Transverse colon (tissue), 4 donors: ENCODE measurements at regions not wholly inside any gene's neighbourhood (a gene's known extent, or its start where the extent isn't known, plus 50 kb on each side); places are given as distances from the start of the nearest gene placed in this dataset.

ENCODE experiments used
- DNase-seq: peaks from one replicate; pipeline ENCODE4 v3.0.0-alpha.2; 2019
- H3K27ac ChIP-seq, 4 donors: fragments of 200-600 bp; sonication (generic); 2 replicates each; pipeline ENCODE4 v1.5.1; 2016 to 2018; ENCODE audit warnings: inconsistent platforms in 4 of 4
- H3K27me3 ChIP-seq: fragments of 200-600 bp; sonication (generic); 2 replicates; pipeline ENCODE4 v1.5.1; 2017; ENCODE audit warnings: inconsistent platforms
- H3K36me3 ChIP-seq, 4 donors: fragments of 200-600 bp; sonication (generic); 2 replicates each; pipeline ENCODE4 v1.5.1; 2017 to 2019; ENCODE audit warnings: inconsistent platforms in 4 of 4
- H3K4me1 ChIP-seq, 4 donors: fragments of 200-600 bp; sonication (generic); 2 replicates each; pipeline ENCODE4 v1.5.1; 2017 to 2020; ENCODE audit warnings: inconsistent platforms in 4 of 4
- H3K4me3 ChIP-seq, 4 donors: fragments of 200-600 bp; sonication (generic); 1 replicate in 1 of 4; 2 replicates in 3 of 4; pipeline versions ENCODE4 v1.5.1 to v1.6.1; 2017 to 2019; ENCODE audit warnings: inconsistent platforms in 4 of 4
- H3K9me3 ChIP-seq, 2 donors: fragments of 200-600 bp; sonication (generic); 2 replicates each; pipeline ENCODE4 v1.5.1; 2017 to 2019; ENCODE audit warnings: inconsistent platforms in 2 of 2
- EP300 ChIP-seq: sonication (generic); formaldehyde crosslinking; IDR thresholded peaks from one replicate; pipeline ENCODE4 v1.6.1; 2017; ENCODE audit warnings: antibody characterized with exemption, low read depth
- POLR2A ChIP-seq: fragments of 450-650 bp; IDR thresholded peaks from one replicate; pipeline ENCODE4 v1.6.1; 2016; ENCODE audit warnings: antibody characterized with exemption, mild to moderate bottlenecking, moderate library complexity
- POLR2AphosphoS5 ChIP-seq, 3 donors: sonication (generic); formaldehyde crosslinking; IDR thresholded peaks; one replicate each; pipeline ENCODE4 v1.6.1; 2016; ENCODE audit warnings: antibody characterized with exemption in 3 of 3
- WGBS, 2 donors: methylation state at CpG; one replicate each; pipeline ENCODE4 v1.1.5; 2018; ENCODE audit warnings: low coverage in 1 of 2; 5-methylcytosine and 5-hydroxymethylcytosine counted together
- in situ Hi-C, 4 donors: fragments of 200-750 bp; cut with MboI; loops; one replicate each; pipeline versions ENCODE4 v1.15.0 to v1.15.1; 2017; ENCODE audit warnings: low sequenced_read_pairs in 3 of 4, low pct_ligation_motif_present in 1 of 4, low pct_unique_long_range_greater_than_20kb in 1 of 4
- intact Hi-C: fragments of 100-400 bp; cut with DNase I; formaldehyde crosslinking; loops from one replicate; pipeline ENCODE4 v1.15.1; 2023; ENCODE audit warnings: low total_unique reads
- TF ChIP-seq, protein P1 (sequence below), 5 experiments: fragments of 200-600 bp in 3 of 5; fragments of 450-650 bp in 2 of 5; sonication (generic) in 3 of 5; IDR thresholded peaks; 1 replicate in 2 of 5; 2 replicates in 3 of 5; pipeline ENCODE4 v1.5.1; 2016 to 2017; ENCODE audit warnings: antibody characterized with exemption in 5 of 5, inconsistent platforms in 3 of 5, mild to moderate bottlenecking in 2 of 5, moderate library complexity in 1 of 5

DNA sequence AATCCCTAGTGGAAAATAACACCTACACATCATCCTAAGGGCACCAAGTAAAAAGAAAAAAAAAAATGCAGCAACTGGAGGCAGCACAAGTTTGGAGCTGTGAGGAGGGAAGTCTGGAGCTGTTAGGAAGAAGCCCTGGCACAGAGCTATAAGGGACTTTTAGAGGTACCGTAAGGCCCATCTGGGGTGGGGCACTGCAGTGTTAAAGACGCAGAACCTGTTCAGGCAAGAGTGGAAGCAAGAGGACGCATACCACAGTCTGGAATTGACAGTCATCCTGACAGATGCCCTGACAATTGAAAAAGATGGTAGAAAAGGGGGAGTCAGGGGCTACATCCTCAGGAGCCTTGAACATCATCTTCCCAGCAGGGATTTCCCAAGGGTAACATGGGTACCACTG is 195.9 kb upstream of the PLEKHG7 start:
- in situ Hi-C loops = no loop called here
- intact Hi-C loops = loop anchor here (5.0 kb wide), 1 partner anchor 95 kb away; no protein-coding TSS in a partner anchor
- H3K4me1 ChIP-seq = peaks cover 25 to 45% (median 32%) of the 10 kb centered on the region in 4 donors
- no peak for DNase-seq
- H3K36me3 ChIP-seq = no peaks in the 10 kb centered on the region
- H3K27me3 ChIP-seq = no peaks in the 10 kb centered on the region
- no peaks in the 10 kb centered on the region for H3K9me3 ChIP-seq
- H3K27ac ChIP-seq = peak overlapping the region; percentile 63 to 82 (median 78)
- TF ChIP-seq EP300 = no peak
- TF ChIP-seq, protein P1, sequence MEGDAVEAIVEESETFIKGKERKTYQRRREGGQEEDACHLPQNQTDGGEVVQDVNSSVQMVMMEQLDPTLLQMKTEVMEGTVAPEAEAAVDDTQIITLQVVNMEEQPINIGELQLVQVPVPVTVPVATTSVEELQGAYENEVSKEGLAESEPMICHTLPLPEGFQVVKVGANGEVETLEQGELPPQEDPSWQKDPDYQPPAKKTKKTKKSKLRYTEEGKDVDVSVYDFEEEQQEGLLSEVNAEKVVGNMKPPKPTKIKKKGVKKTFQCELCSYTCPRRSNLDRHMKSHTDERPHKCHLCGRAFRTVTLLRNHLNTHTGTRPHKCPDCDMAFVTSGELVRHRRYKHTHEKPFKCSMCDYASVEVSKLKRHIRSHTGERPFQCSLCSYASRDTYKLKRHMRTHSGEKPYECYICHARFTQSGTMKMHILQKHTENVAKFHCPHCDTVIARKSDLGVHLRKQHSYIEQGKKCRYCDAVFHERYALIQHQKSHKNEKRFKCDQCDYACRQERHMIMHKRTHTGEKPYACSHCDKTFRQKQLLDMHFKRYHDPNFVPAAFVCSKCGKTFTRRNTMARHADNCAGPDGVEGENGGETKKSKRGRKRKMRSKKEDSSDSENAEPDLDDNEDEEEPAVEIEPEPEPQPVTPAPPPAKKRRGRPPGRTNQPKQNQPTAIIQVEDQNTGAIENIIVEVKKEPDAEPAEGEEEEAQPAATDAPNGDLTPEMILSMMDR (IDR thresholded peaks at IDR 0.05) = no peak
- TF ChIP-seq POLR2A = no peak
- no peak for TF ChIP-seq POLR2AphosphoS5 (IDR thresholded peaks at IDR 0.05)
- 53 to 83% methylated on average over 1 to 3 of the region's 3 CpGs for WGBS, 2 donors
- no peak overlapping the region for H3K4me3 ChIP-seq

DNA sequence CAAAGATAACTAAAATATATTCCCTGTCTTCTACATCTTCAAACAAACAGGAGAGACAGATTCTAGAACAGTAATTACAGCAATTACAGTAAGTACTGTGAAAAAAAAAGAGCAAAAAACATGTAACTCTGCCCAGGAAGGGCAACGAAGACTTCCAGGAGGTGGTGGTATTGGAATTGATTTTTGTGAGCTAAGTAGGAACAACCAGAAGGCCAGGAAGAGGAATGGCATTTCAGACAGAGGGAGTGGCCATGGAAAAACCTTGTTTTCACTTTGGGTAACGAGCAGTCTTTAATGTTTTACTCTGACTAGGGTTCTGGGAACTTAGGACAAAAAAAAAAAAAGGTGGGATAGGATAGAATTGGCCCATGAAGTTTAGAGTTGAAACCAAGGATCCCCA is 196.3 kb upstream of the PLEKHG7 start:
- Histone ChIP-seq H3K36me3 (no peaks in the 10 kb centered on the region), H3K27me3 (no peaks in the 10 kb centered on the region), H3K27ac (peak overlapping the region; percentile 63 to 82 (median 78)), H3K4me3 (no peak overlapping the region), H3K4me1 (peaks cover 25 to 45% (median 32%) of the 10 kb centered on the region in 4 donors), H3K9me3 (no peaks in the 10 kb centered on the region)
- no peak for DNase-seq
- intact Hi-C loops (loop anchor here (5.0 kb wide), 1 partner anchor 96 kb away; no protein-coding TSS in a partner anchor), in situ Hi-C loops (no loop called here)
- WGBS, 2 donors = 44 to 48% methylated on average over 2 of the region's 2 CpGs
- TF ChIP-seq, protein P1 (IDR thresholded peaks at IDR 0.05) = no peak
- TF ChIP-seq POLR2AphosphoS5 (IDR thresholded peaks at IDR 0.05) = no peak
- TF ChIP-seq EP300 = no peak
- TF ChIP-seq POLR2A = no peak

DNA sequence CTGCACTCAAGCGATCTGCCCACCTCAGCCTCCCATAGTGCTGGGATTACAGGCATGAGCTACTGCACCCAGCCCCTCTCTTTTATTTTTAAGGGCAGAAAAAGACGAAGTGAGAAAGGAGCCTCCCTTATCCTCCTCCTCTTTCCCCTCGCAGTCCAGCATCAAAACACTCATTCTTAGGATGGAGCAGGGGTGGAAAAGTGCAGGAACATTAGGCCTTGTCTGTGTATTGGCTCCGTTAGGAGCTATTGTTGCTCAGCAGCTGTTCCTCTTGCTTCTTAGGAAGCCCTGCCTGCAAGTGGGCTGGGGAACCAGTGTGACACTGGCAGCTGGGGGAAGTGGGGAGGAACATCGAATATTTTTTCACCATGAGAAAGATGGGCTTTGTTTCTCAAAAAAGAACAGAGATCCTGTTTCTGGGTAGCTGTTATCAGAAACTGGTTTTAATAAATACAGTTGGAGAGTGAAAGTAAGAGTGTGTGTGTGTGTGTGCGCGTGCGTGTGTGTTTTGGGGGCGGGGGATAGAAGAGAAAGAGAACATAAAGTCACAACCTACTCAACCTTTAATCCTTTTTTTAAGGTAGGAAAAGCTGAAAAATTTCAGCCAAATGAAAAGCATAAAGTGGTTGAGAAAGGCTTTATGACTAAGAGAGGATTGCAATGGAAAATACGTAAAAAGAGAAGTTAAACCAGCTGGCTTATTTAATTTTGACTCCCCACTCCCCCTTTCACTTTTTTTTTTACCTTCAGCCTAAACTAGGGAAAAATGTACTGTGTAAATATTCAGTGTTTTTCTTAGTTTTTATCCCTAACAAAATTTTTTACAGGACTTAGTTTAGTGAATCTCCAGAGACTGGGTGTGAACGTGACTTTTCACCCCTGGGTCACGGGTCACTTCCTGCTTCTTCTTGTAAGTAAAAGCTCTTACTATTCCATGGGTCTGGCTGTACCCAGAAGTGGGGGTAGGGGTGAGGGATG is 197.2 kb upstream of the PLEKHG7 start:
- TF ChIP-seq POLR2AphosphoS5 (IDR thresholded peaks at IDR 0.05) = peak in 1 of 3 donors; percentile 18
- TF ChIP-seq, protein P1 (IDR thresholded peaks at IDR 0.05) = no peak
- 39 to 44% methylated on average over 7 to 12 of the region's 12 CpGs for WGBS, 2 donors

DNA sequence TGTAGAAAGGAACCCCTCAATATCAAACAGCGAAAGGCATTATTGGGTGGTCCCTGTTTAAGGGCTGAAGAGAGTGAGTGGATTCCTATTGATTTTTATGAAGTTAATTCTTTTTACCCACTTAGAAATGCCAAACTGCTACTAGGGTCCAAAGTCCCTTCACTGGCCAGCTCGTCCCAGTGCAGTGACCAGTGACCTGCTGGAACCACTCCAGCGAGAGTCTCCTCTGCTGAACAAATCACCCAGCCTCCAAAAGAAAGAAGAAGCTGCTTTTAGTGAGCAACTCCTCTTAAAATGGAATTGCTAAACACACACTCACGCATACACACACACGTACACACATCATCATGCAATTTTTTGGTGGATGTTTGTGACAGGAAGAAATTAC is 198.2 kb upstream of the PLEKHG7 start:
- TF ChIP-seq POLR2AphosphoS5 (IDR thresholded peaks at IDR 0.05) (no peak), EP300 (no peak), POLR2A (no peak)
- TF ChIP-seq, protein P1 (IDR thresholded peaks at IDR 0.05) = no peak
- Histone ChIP-seq H3K4me3 (no peak overlapping the region), H3K9me3 (no peaks in the 10 kb centered on the region), H3K27ac (peak overlapping the region; percentile 63 to 82 (median 78)), H3K36me3 (no peaks in the 10 kb centered on the region), H3K4me1 (peaks cover 25 to 45% (median 32%) of the 10 kb centered on the region in 4 donors), H3K27me3 (no peaks in the 10 kb centered on the region)
- intact Hi-C loops = no loop called here
- 80 to 100% methylated on average over 2 to 5 of the region's 5 CpGs for WGBS, 2 donors
- in situ Hi-C loops = no loop called here
- DNase-seq = peak; percentile 25

More for the DNA sequence above, 197.2 kb upstream of the PLEKHG7 start:
- H3K4me3 ChIP-seq = peak overlapping the region in 1 of 4 donors; percentile 20
- no peaks in the 10 kb centered on the region for H3K9me3 ChIP-seq
- H3K36me3 ChIP-seq = no peaks in the 10 kb centered on the region
- no peaks in the 10 kb centered on the region for H3K27me3 ChIP-seq
- peaks cover 25 to 45% (median 32%) of the 10 kb centered on the region in 4 donors for H3K4me1 ChIP-seq
- H3K27ac ChIP-seq = peak overlapping the region; percentile 63 to 82 (median 78)
- in situ Hi-C loops (no loop called here), intact Hi-C loops (loop anchor here (5.0 kb wide), 1 partner anchor 97 kb away; no protein-coding TSS in a partner anchor)
- peak; percentile 69 for DNase-seq
